NCI-H1417 (cell line): ENCODE measurements at regions not wholly inside any gene's neighbourhood (a gene's known extent, or its start where the extent isn't known, plus 50 kb on each side); places are given as distances from the start of the nearest gene placed in this dataset.
A peak's percentile ranks its signal among the peaks of the same experiment; 100 is the strongest.
"Not testable (repeated sequence)": the region's sequence is repeated elsewhere in the genome, so short reads cannot be mapped to it uniquely, and the experiment has no call there.

Experiments used
- DNase-seq, 3 experiments: peaks; one replicate each; lab custom pipeline; 2025; lab: John Stamatoyannopoulos, UW

DNA sequence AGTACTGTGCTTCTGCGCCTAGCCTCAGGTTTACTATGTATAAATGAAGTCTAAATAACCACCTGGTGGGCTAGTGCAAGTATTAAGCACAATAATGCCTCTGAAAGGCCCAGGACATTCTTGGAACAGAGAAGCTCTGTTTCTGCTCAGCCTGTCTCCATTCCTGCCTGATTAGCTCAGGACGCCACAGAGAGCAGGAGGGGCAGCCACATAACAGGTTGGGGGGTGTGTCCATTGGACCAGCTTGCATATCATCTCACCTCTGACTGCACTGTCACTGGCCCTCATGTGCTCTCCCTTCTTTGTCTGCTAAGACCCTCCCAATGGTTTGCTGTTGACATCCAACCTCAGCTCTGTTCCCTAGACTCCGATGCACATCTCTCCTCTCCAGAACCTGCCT is 52.8 kb upstream of the IKZF1 start:
- DNase-seq, result no peak

DNA sequence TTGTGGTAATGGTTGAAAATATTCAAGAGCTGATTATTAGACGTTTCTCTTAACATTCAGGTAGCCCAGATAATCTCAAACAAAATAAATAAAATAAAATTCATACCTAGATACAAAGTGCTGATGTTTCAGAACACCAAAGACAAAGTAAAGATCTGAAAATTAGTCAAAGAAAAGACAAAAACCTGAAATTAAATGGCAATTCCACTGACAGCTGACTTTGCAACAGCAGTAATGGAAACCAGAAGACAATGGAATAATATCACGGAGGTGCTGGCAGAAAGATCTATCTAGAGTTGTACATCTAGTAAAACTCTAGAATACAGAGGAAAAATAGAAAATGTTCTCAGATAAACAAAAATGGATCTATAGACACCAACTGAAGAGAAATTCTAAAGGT is 58.0 kb upstream of the IKZF1 start:
- DNase-seq, result peak in 1 of 3 experiments; percentile 6

DNA sequence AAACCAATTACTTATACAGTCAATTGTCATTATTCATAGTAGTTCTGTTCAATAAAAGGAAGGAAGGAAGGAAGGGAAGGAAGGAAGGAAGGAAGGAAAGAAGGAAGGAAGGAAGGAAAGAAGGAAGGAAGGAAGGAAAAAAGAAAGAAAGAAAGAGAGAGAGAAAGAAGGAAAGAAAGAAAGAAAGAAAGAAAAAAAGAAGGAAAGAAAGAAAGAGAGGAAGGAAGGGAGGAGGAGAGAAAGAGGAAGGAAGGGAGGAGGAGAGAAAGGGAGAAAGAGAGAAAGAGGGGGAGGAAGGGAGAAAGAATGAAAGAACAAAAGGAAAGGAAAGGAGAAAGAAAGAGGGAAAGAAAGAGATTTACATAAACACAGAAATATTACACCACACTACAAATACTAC is 62.4 kb upstream of the IKZF1 start:
- DNase-seq, result not testable (repeated sequence)

DNA sequence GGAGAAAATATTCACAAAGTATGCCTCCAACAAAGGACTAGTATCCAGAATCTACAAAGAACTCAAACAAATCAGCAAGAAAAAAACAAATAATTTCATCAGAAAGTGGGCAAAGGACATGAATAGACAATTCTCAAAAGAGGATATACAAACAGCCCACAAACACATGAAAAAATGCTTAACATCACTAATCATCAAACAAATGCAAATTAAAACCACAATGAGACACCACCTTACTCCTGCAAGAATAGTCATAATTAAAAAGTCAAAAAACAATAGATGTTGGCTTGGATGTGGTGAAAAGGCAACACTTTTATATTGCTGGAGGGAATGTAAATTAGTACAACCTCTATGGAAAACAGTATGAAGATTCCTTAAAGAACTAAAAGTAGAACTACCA is 63.8 kb upstream of the IKZF1 start:
- DNase-seq, result not testable (repeated sequence)

DNA sequence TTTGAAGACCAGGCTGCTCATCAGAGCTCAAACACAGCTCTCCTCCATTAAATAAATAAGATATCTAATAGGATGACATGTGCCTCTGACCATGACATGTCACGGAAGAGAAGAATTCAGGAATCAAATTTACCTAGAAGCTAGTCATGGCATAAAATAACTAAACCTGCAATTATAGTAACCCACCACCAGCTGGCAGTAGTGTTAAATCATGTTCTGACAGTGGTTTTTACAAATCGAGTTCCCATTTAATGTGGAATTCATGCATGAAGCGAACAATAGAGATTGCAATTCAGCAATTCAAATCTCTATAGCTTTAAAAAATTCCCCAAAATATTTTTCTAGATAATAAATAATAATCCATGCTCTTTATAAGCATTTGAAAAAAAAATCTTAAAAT is 74.6 kb upstream of the IKZF1 start:
- DNase-seq, result peak in 1 of 3 experiments; percentile 15

DNA sequence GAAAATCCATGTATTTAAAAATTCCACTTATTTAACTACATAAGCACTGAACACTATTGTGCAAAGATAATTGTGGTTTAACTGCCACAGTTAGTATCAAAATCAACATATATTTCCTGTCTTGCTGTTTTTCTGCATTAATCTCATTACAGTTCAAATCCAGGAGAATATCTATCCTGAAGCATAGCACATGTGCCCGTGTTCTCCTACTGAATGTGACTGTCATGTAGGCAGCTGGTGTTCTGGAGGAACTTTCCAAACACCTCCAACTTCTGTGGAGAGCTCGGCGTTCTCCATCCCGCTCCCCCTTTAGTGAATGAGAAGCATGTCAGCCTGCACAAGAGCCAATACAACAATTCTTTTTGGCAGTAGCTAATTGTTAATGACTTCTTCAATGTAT is 76.4 kb upstream of the IKZF1 start:
- no peak for DNase-seq

DNA sequence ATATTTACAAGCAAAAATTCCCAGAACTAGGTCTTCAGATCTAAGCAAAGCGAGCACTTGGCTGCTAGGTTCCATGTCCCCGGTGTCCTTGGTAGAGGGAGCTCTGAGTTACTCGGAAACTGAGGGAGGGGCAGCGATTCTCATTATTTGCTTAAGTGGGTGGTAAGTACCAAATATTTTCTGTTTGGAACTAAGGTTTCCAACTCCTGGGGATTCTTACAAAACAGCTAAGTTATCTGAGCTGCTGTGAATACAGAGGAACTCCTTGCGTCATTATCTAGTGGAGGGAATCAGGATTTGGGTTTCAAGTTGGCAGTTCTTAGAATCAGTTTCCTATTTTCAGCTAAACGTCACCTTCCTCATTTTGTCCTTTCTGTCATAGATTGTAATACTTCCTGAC is 76.8 kb upstream of the IKZF1 start:
- DNase-seq, result no peak

DNA sequence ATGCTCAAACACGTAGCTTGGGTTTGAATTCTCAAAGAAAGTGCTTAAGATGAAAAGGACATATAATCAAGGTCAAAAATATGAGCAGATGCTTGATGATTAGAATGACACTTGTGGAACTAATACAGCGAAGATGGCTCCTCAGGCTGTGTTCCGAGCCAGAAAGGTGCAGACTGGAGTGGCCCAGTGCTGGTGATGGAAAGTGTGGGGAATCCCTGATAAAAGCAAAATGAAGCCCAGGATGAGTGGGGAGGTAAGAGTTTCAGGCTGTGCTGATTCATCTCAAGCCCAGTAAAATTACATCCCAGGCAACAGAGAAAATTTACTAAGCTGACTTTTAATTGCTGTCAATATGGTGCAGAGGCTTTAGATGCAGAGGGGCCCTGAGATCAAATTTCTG is 77.8 kb upstream of the IKZF1 start:
- DNase-seq, result no peak

DNA sequence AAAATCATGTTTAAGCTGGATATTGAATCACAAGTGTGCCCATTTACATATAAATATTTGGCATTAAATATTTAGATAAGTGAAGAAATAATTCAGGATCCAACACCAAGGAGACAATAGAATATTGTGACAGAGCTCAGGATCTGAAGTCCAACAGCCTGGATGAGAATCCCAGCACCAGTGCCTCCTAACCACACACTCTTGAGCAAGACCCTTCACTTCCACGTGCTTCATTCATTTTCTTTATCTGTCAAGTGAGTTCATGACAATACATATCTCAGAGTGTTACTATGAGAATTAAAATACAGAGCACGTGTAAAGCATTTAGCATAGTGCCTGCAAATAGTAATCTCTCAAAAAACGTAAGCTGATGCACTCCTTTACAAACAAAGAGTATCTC is 78.4 kb upstream of the IKZF1 start:
- no peak for DNase-seq

DNA sequence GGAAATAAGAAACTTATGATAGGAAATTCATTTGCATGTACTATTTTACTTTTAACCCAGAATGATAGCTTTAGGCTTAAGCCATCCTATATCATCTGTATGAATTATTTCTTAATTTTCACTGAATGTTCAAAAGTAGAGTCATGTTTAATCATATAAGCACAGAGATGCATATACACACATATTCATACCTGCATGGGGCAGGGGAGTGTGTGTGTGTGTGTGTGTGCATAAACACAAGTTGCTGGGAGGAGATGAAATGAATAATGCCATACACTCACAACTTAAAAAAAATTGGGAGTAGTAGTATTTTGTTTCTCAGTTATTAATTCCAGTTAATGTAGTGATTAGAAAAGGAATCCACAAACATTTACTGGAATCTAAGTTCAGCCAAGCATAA is 83.1 kb upstream of the IKZF1 start:
- no peak for DNase-seq

DNA sequence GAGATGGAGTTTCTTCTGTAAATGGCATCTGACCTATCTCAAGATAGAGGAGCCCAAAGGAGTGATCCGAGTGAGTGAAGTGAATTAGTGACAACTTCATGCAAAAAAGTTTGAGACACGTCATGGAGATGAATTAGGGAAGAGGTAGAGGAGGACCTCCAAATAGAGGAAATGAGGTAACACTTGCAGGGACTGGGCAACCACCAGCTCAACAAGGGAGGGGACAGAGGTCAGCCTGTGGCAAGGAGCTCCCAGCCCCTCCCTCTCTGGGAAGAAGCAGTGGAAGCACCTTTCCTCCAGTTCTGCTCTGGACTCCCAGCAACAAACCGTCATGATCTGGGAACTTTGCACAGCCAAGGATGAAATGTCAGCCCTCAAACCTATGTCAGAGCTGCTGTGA is 83.5 kb upstream of the IKZF1 start:
- no peak for DNase-seq

DNA sequence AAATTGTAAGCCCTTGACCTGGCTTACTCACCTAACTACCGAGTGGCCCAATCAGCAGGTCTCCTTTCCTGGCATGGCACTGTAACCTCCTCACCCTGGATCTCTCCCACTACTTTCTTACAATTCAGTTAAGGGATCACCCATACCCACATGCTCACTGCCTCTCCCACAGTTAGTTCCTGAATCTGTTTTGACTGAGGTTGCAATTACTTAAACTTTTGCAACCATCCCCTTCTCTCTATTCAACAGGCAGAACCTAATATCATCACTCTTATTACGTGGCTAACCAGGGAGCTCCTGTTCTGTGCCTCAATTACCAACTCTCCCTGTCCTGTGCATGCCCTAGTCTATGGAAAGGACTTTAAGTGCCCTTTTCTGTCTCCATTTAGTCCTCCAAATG is 84.2 kb upstream of the IKZF1 start:
- no peak for DNase-seq

DNA sequence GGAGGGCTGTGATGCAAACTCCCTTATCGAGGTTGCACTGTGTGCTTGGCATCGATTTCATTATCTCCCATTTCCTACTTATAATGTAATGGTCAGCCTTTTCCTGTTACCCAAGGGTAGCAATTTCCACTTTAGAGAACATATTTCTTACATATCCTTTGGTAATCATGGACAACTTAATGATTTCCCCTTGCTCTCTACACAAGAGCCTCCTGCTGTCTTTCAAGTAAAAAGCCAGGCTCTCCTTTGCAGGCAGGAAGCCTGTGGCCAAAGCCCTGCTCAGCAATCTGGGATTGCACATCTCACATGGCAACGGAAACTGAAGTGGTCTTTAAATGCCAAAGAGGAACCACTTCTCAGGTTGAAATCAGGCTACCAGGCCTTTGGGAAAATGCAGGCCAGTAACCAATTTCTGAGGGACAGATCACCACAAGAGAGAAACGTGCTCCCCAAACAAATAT is 86.7 kb upstream of the IKZF1 start:
- DNase-seq, result peak in 1 of 3 experiments; percentile 33

DNA sequence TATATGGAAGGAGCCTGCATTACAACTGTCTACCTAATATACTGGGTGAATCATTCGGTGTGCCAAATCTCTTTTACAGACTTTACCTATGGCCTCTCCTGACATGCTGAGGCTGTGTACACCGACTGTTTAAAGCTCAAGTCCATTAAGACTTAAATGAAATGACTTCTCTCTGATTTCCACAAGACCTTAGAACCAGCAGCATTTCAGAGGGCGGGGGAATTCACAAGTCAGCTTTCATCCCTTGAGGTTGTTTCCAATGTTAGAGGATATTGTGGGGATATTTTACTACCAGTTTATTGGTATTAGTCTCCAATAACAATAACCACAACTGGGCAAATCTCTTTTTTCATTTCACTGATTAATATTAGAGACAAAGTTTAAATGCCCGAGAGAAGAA is 87.1 kb upstream of the IKZF1 start:
- DNase-seq, result no peak

DNA sequence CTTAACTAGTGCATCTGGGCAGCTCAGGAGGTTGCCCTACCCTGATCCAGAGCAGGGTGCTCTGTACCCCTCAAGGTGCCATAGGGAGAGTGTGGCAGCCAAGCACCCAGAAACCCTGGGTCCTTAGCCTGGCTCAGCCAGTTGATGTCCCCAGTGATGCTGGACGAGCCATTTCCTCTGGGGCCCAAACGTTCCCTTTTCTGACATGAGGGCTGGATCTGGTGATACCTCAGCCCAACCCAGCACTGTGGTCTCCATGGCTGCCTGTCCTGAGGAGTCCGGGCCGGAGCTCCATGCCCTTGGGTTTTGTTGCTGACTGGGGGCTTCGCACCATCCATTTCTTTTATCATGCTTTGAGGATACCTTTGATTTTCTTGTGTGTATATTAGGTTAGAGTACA is 87.9 kb upstream of the IKZF1 start:
- DNase-seq, result no peak

DNA sequence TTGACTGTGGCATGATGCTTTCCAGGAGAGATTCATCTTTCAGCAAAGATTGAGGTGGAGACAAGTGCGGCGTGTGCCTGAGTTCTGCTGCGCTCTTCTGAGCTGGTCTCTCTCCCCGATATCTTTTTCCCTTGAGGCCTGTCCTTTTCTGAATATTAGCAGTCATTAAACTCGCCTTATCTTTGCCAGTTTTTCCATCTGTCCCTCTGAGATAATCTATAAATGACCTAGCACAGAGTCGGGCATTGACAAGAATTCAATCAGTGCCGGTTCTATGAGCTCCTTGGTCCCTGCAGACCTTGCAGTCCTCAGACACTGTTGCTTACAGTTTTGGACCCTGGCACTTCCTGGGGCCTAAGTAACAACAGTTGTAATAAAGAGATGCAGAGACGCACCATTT is 89.7 kb upstream of the IKZF1 start:
- no peak for DNase-seq

DNA sequence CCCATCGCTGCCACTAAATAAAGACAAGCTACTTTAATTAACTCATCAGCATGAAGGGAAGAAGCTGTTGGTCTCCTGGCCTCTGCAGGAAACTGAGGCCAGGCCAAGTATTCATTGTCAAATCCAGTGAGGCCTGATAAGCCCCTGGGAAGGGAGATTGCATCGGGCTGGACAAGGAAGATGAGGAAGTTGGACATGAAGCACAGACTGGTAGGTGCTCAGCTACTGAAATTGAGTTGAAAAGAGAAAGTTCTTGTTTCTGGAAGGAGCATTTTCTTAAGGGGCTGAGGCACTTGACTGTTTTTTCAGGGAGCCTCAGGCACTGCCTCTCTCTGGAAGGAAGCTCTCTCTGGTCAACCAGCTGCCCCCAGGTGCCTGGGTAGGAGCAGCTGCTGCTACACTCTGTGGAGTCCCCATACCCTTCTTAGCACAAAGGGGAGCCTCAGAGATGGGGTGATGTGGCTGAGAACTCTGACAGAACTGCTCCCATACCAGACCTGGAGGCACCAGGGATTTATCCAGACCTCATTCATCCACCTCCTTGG is 90.3 kb upstream of the IKZF1 start:
- no peak for DNase-seq

DNA sequence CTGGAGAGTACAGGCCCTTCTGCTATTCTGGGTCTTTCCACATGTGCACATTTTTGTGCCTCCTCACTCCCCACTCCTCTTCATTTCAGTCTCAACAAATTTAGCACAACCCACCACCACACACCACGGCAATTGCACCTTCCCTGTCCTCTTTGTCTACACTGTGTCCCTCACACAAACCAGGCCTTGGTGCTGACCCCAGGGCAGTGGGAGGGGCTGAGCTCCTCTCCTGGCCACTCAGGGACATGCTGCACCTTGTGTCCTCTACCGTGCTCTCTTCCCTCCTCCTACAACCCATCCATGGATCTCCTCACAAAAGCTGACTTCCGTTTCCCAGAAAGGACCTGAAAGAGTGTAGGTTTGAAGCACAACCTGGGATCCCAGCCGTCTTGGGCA is 90.9 kb upstream of the IKZF1 start:
- DNase-seq, result no peak

DNA sequence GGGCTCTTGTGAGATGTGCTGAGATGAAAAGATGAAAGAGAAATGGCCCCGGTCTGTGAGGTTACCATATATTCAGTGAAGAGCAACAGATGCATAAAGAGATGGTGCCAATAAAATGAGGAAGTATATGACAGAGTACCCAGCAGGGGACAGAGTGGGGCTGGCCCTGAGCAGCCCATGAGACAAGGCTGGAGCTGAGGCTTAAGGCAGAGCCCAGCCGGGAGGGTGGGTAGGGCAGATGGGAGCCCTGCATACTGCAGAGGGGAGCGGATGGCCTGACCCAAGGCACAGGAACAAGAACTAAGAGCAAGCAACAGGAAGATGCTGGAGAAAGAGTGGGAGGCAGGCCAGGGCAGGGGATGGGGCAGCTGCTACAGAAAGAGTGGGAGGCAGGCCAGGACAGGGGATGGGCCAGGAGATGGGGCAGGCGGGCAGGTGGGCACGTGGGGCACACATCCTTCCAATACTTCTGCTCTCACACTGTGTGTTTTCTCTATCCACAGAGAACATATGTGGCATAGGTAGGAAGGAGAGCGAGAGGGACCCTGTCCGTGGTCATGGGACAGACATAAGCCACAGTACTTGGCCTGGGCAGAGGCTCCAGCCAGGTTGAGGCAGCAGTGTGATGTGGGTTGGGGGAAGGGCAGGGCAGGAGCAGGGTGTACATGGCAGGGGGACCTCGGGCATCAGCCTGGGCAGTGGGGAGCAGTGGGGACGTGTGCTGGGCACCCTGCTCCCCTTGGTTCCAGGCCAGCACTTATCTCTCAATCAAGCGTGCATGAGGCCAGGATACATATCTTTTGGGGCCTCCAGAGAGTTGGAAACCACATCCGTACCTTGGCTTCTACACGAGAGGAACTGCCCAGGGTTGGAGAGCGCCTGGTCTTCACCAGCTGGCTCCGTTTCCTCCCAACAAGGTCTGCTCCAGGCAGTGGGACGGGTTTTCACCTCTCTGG is 91.6 kb upstream of the IKZF1 start:
- DNase-seq, result no peak

DNA sequence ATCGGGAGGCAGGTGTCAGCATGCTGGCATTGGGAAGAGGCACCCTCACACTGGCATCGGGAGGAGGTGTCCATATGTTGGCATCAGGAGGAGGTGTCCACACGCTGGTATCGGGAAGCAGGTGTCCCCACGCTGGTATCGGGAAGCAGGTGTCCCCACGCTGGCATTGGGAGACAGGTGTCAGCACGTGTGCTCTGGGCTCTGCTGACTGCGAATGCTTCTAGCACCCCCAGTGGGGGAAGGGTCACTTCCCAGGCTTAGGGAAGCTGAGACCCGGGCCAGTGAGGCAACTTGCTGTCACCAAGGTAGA is 92.5 kb upstream of the IKZF1 start:
- peak in 2 of 3 experiments; percentile 46 to 54 for DNase-seq

DNA sequence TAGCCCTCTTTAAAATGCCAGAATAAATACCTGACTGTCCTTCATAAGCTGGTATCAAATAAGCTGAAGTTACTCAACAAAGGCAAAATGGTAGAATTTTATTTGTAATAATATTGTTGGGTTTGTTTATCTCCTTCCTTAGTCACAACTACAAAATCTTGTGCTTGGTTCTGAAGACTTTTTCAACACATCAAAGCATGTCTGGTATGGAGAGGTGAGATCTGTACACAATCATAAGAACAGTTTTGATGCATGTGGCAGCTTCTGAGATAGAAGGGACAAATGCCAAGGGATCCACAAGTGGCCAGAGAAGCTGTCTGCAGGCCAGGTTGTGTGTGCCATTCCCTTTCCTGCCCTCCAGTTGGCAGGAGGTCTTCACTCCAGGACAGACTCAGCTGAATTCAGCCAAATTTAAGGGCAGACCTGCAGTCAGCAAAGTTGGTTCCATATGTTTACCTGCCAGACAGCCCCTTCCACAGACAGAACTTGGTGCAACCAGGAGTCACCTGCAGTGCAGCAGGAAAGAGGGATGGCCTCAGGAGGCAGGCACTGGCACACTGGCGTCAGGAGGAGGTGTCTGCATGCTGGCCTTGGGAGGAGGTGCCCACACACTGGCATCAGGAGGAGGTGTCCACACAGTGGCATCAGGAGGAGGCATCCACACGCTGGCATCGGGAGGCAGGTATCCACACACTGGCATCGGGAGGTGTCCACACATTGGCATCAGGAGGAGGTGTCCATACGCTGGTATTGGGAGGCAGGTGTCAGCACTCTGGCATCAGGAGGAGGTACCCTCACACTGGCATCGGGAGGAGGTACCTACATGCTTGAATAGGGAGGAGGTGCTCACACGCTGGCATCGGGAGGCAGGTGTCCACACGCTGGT is 93.1 kb upstream of the IKZF1 start:
- no peak for DNase-seq

DNA sequence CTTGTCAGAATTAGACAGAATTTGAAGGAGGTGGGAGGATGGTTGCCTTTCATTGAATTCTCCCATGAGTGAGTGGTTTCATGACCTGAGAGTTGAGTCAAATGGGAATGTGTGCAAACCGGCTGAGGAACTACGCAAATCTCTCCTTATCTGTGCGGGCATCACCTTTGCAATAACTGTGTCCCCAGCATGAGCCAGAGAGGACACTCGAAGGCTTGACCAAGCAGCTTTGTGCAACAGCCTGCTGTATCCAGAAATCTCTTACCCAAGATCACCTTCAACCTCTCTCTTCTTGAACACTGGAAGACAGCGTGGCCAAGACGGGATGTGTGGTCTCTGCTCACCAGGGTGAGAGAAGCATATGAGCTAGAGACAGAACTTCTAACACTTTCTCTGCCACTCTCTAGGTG is 93.8 kb upstream of the IKZF1 start:
- DNase-seq, result no peak
